ENCODE measurements at regions not wholly inside any gene's neighbourhood (a gene's known extent, or its start where the extent isn't known, plus 50 kb on each side); places are given as distances from the start of the nearest gene placed in this dataset.

GRCh38 chr2:5412001-5412400 lies 280.2 kb upstream of the SOX11 start:
- no peak for TF ChIP-seq CTCF (IDR thresholded peaks at IDR 0.05)
- no peak for TF ChIP-seq EZH2 (IDR thresholded peaks at IDR 0.05)

Measured in neural progenitor cell (in vitro differentiated cells).